ENCODE measurements at regions not wholly inside any gene's neighbourhood (a gene's known extent, or its start where the extent isn't known, plus 50 kb on each side); places are given as distances from the start of the nearest gene placed in this dataset.

DNA sequence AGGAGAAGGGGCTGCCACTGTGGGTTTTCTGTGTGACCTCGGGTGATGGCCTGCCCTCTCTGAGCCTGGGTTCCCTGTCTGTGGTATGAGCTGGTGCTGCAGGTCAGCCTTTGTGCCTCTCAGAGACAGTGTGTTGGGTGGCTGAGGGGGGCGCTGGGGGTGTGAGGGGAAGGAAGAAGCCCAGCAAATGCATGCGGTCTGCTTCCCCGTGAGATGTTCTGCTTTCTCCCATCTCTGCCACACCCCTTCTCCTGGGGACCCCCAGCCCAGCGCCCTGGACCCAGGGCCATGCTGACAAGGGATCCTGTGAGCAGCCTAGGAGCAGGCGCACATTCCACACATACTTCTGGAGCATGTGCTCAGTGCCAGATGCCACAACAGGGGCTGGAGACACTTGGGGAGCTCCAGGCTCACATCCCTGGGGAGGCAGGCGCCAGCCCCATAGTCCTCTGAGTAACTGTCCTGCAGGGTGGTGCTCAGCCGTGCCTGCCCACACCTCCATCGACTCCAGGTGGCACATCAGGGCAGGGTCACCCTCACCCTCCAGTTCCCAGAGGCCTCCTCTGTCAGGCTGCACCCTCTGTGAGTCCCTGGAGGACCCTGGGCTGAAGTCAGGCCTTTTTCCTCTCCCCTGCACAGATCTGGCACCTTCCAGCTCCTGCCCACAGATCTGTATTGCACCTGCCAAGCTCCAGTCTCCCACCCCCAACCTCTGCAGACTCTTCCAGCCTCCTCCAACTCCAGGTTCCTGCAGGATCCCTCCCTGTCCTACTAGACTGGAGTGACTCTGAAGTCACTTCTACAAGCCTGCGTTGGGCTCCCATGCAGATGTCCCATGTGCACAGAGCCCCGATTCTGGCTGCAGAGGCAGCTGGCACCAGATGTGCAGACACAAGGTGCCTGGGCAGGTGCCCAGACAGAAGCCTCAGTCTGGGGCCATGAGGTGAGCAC, 205.6 kb downstream of the KIF26A start:
- DNase-seq, result no peak

DNA sequence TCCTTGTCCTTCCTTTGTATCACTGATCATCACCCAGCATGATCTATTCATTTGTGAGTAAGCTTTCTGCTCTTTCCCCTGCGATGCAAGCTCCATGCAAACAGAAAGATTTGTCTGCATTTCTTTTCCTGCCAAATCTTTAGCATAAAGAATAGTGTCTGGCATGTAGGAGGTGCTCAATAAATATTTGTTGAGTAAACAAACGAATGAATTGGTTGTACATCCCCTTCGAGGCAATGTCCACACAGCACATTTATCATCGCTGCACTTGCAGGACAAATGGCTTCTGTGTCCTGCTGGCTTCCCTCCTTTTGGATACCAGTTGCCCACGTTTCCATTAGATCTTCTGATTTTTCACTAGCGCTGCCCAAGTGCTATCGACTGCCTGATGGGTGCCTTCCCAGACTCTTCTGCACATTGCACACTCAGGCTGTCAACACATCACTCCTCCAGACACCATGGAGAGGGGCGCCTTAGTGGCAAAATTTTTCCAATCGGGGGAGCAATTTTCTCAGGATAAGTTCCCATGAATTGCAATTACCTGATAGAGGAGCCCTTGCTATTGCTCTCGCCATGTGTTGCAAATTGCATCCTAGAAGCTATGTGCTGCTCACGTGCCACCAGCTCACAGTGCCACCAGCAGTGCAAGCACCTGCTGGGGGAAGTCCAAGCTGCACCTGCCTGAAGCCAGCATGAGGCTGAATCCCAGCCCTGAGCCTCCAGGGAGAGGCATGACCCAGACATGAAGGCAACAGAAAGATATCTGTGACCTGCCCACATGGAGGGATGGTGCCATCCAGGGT, 206.6 kb downstream of the KIF26A start:
- DNase-seq, result no peak
- 59 to 60% methylated on average over 11 of the region's 11 CpGs for WGBS, 2 donors
- intact Hi-C loops (cut with DNase I), result no loop called here
- no peak overlapping the region for H3K27ac ChIP-seq (ENCODE audit: low read depth in 1 of 2, low read length in 2 of 2)
- H3K4me1 ChIP-seq (ENCODE audit: control insufficient read depth in 1 of 2, insufficient read depth in 2 of 2, low read length in 2 of 2), result no peaks in the 10 kb centered on the region
- no peaks in the 10 kb centered on the region for H3K27me3 ChIP-seq (ENCODE audit: control insufficient read depth in 1 of 2, insufficient read depth in 2 of 2, low read length in 1 of 2)
- H3K36me3 ChIP-seq (ENCODE audit: control insufficient read depth in 1 of 2, insufficient read depth in 2 of 2, low read length in 1 of 2), result no peaks in the 10 kb centered on the region
- peaks cover 2% of the 10 kb centered on the region for H3K9me3 ChIP-seq (ENCODE audit: control insufficient read depth, low read length)
- H3K4me3 ChIP-seq (ENCODE audit: low read length in 2 of 2), result no peak overlapping the region
- ATAC-seq (ENCODE audit: low FRiP score), result no peak

More for the DNA sequence above, 205.6 kb downstream of the KIF26A start:
- ATAC-seq (ENCODE audit: low FRiP score), result no peak
- Histone ChIP-seq H3K9me3 (ENCODE audit: control insufficient read depth, low read length) (peaks cover 2% of the 10 kb centered on the region), H3K4me1 (ENCODE audit: control insufficient read depth in 1 of 2, insufficient read depth in 2 of 2, low read length in 2 of 2) (no peaks in the 10 kb centered on the region), H3K36me3 (ENCODE audit: control insufficient read depth in 1 of 2, insufficient read depth in 2 of 2, low read length in 1 of 2) (no peaks in the 10 kb centered on the region), H3K27me3 (ENCODE audit: control insufficient read depth in 1 of 2, insufficient read depth in 2 of 2, low read length in 1 of 2) (no peaks in the 10 kb centered on the region), H3K4me3 (ENCODE audit: low read length in 2 of 2) (no peak overlapping the region), H3K27ac (ENCODE audit: low read depth in 1 of 2, low read length in 2 of 2) (no peak overlapping the region)
- intact Hi-C loops (cut with DNase I), result no loop called here
- 52 to 53% methylated on average over 11 of the region's 11 CpGs for WGBS, 2 donors

DNA sequence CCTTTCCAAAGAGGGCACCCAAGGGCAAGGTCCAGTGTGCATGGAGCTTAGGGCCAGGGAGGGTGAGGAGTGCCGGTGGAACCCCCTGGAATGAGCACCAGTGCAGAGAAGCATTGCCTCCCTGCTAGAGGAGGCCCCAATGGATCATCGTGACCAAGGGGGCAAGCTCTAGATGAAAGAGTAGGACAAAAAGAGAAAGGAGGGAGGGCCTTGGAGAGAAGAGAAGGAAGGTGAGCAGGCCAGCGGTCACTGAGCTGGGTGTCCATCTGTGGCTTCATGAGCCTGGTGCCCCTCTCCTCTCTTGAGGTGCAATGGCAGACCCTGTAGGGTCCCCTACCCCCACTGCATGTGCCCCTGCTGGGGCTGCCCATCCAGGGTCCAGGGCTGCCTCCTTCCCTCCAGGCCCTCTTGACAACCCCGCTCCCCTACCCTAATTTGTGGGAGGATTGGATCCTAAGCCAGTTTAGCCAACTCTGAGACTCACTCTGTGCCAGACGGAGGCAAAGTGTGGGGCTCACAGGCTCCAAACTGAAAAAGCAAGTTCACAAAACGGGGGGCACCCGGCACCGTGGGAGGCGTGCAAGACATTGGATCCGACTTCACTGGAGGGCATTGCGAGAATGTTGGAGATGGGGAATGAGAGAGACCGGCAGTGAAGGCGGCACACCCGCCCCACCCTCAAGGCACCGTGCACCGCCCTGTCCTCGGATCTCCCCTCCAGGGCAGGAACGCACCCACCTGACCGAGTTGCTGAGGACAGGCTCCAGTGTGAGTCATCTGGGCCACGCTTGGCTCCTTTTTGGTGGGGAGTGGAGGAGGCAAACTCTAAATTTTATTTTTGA, 207.5 kb downstream of the KIF26A start:
- intact Hi-C loops (cut with DNase I), result no loop called here

DNA sequence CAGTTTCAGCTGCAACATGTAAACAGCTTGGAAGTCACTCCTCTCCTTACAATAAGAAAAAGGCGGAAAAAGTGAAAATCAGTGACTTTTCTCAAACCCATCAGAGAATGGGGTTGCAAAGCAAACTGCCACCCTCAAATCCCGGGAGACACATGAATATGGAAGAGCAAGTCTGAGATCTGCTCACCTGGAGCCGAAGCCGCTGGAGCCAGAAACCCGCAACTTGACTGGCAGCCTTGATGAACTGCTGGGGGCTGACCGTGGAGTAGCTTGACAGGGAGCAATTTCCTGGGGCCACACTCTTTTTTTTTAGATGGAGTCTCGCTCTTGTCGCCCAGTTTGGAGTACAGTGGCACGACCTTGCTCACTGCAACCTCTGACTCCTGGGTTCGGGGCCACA, 208.2 kb downstream of the KIF26A start:
- no peaks in the 10 kb centered on the region for H3K27me3 ChIP-seq (ENCODE audit: control insufficient read depth in 1 of 2, insufficient read depth in 2 of 2, low read length in 1 of 2)
- intact Hi-C loops (cut with DNase I), result no loop called here
- 71 to 72% methylated on average over 10 of the region's 10 CpGs for WGBS, 2 donors
- no peaks in the 10 kb centered on the region for H3K36me3 ChIP-seq (ENCODE audit: control insufficient read depth in 1 of 2, insufficient read depth in 2 of 2, low read length in 1 of 2)
- no peaks in the 10 kb centered on the region for H3K4me1 ChIP-seq (ENCODE audit: control insufficient read depth in 1 of 2, insufficient read depth in 2 of 2, low read length in 2 of 2)
- H3K27ac ChIP-seq (ENCODE audit: low read depth in 1 of 2, low read length in 2 of 2), result no peak overlapping the region
- ATAC-seq (ENCODE audit: low FRiP score) (no peak), DNase-seq (no peak)
- no peak overlapping the region for H3K4me3 ChIP-seq (ENCODE audit: low read length in 2 of 2)
- H3K9me3 ChIP-seq (ENCODE audit: control insufficient read depth, low read length), result peaks cover 2% of the 10 kb centered on the region

More for the DNA sequence above, 207.5 kb downstream of the KIF26A start:
- peaks cover 2% of the 10 kb centered on the region for H3K9me3 ChIP-seq (ENCODE audit: control insufficient read depth, low read length)
- H3K36me3 ChIP-seq (ENCODE audit: control insufficient read depth in 1 of 2, insufficient read depth in 2 of 2, low read length in 1 of 2), result no peaks in the 10 kb centered on the region
- no peaks in the 10 kb centered on the region for H3K27me3 ChIP-seq (ENCODE audit: control insufficient read depth in 1 of 2, insufficient read depth in 2 of 2, low read length in 1 of 2)
- DNase-seq (no peak), ATAC-seq (ENCODE audit: low FRiP score) (no peak)
- no peak overlapping the region for H3K4me3 ChIP-seq (ENCODE audit: low read length in 2 of 2)
- H3K4me1 ChIP-seq (ENCODE audit: control insufficient read depth in 1 of 2, insufficient read depth in 2 of 2, low read length in 2 of 2), result no peaks in the 10 kb centered on the region
- H3K27ac ChIP-seq (ENCODE audit: low read depth in 1 of 2, low read length in 2 of 2), result no peak overlapping the region
- 84% methylated on average over 20 of the region's 20 CpGs for WGBS, 2 donors

DNA sequence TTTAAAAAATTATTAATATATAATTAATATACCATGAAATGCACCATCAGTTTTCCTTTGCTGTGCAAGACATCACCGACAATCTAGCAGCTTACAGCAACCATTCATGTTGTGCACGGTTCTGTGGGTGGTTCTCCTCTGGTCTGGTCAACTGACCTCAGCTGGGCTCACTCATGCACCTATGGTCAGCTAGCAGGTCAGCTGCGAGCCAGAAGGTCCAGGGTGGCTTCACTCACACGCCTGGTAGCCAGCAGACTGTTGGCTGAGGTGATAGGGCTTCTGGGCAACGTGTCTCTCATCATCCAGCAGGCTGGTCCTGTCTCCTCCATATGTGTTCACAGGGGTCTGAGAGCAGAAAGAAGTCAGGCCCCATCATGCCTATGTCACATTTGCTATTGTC, 210.4 kb downstream of the KIF26A start:
- H3K27me3 ChIP-seq (ENCODE audit: control insufficient read depth in 1 of 2, insufficient read depth in 2 of 2, low read length in 1 of 2), result no peaks in the 10 kb centered on the region
- DNase-seq, result no peak

DNA sequence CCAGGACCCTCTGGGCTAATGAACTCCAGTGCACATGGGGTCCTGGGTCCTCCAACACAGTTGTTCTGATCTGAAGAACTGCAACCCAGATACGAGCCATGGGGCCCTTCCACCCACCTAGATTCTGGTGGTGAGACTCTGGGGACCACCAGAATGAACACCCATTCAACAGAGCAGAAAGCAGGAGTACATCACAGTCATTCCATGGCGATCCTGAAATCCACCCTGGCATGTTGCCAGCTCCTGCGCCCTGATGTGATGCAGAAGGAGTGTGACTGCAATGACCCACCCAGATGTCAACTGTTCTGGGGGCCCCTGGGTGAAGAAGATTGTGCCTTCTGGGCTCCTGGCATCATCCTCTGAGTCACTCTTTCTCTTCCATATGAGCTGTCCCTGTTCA, 211.6 kb downstream of the KIF26A start:
- H3K4me1 ChIP-seq (ENCODE audit: control insufficient read depth in 1 of 2, insufficient read depth in 2 of 2, low read length in 2 of 2), result no peaks in the 10 kb centered on the region
- H3K9me3 ChIP-seq (ENCODE audit: control insufficient read depth, low read length), result peaks cover 6% of the 10 kb centered on the region
- no peaks in the 10 kb centered on the region for H3K36me3 ChIP-seq (ENCODE audit: control insufficient read depth in 1 of 2, insufficient read depth in 2 of 2, low read length in 1 of 2)
- H3K4me3 ChIP-seq (ENCODE audit: low read length in 2 of 2), result no peak overlapping the region
- DNase-seq (no peak), ATAC-seq (ENCODE audit: low FRiP score) (no peak)
- no peak overlapping the region for H3K27ac ChIP-seq (ENCODE audit: low read depth in 1 of 2, low read length in 2 of 2)
- WGBS, 2 donors, result 75 to 77% methylated on average over 3 of the region's 3 CpGs
- no peaks in the 10 kb centered on the region for H3K27me3 ChIP-seq (ENCODE audit: control insufficient read depth in 1 of 2, insufficient read depth in 2 of 2, low read length in 1 of 2)
- intact Hi-C loops (cut with DNase I), result no loop called here

More for the DNA sequence above, 210.4 kb downstream of the KIF26A start:
- WGBS, 2 donors, result 79 to 81% methylated on average over 5 of the region's 5 CpGs
- Histone ChIP-seq H3K4me1 (ENCODE audit: control insufficient read depth in 1 of 2, insufficient read depth in 2 of 2, low read length in 2 of 2) (no peaks in the 10 kb centered on the region), H3K4me3 (ENCODE audit: low read length in 2 of 2) (no peak overlapping the region), H3K36me3 (ENCODE audit: control insufficient read depth in 1 of 2, insufficient read depth in 2 of 2, low read length in 1 of 2) (no peaks in the 10 kb centered on the region), H3K9me3 (ENCODE audit: control insufficient read depth, low read length) (peaks cover 6% of the 10 kb centered on the region), H3K27ac (ENCODE audit: low read depth in 1 of 2, low read length in 2 of 2) (no peak overlapping the region)
- ATAC-seq (ENCODE audit: low FRiP score), result no peak
- intact Hi-C loops (cut with DNase I), result no loop called here

DNA sequence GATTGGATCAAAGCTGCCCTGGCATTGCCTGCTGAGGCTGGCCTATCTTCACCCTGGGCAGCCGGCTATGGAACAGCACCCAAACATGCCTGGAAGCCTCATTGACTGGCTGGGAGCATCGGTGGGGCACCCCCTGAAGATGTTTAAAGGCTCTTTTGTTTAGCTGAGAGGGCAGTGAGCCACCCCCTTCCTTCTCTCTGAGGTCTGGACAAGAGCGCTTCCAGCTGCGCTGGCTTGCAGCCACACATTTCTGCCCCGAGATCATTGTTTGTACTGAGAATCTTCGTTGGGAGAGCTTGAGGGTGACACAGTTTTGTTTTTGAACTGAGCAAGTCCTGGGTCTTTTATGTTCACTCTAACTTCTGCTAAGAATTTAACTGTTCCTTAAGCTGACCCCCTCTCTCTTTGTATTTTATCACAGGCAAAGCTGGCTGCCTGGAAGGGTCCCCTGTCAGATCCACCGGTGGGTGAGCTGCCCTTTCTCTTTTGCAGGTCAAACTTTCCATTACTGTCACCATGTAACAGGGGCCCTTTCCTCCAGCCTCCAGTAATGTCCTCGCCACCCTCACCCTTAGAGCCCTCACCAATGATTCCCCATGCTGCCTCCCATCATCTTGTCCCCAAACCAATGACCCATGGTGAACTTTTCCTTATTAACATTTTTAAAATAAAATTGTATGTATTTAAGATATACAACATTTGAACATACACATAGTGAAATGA, 212.2 kb downstream of the KIF26A start:
- WGBS, 2 donors, result 37 to 38% methylated on average over 8 of the region's 8 CpGs
- no peak overlapping the region for H3K4me3 ChIP-seq (ENCODE audit: low read length in 2 of 2)
- no peaks in the 10 kb centered on the region for H3K27me3 ChIP-seq (ENCODE audit: control insufficient read depth in 1 of 2, insufficient read depth in 2 of 2, low read length in 1 of 2)
- intact Hi-C loops (cut with DNase I), result no loop called here
- peaks cover 6% of the 10 kb centered on the region for H3K9me3 ChIP-seq (ENCODE audit: control insufficient read depth, low read length)
- no peak for ATAC-seq (ENCODE audit: low FRiP score)
- DNase-seq, result no peak
- H3K36me3 ChIP-seq (ENCODE audit: control insufficient read depth in 1 of 2, insufficient read depth in 2 of 2, low read length in 1 of 2), result no peaks in the 10 kb centered on the region
- H3K4me1 ChIP-seq (ENCODE audit: control insufficient read depth in 1 of 2, insufficient read depth in 2 of 2, low read length in 2 of 2), result no peaks in the 10 kb centered on the region
- H3K27ac ChIP-seq (ENCODE audit: low read depth in 1 of 2, low read length in 2 of 2), result no peak overlapping the region
